ENCODE measurements at regions not wholly inside any gene's neighbourhood (a gene's known extent, or its start where the extent isn't known, plus 50 kb on each side); places are given as distances from the start of the nearest gene placed in this dataset.

DNA sequence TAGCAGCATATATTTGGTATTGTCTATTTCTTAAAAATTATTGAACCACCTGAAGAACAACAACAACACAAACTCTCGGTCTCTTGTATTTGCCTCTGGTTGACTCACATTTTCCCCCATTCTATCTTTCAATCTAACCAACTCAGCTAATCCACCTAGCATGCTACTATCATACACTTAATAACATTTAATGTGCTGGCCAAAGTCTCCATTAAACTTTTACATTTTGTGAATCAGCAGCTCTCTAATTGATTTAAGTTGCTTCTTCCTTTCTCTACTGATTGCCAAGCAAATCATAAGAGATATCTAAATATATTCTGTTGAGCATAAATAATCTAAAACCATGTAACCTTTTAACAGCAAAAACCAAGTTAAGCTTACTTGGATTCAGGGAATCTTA is 631.7 kb downstream of the IGSF11 start (continued):
- TF ChIP-seq ISL1 (CRISPR knock-in tag; IDR thresholded peaks at IDR 0.05), result peak; percentile 99
- no peak for TF ChIP-seq TOX (CRISPR knock-in tag; IDR thresholded peaks at IDR 0.05; ENCODE audit: borderline replicate concordance)
- 0 out of 2 replicates have a peak, but pooled peaks have one; percentile 39 for TF ChIP-seq ZFP3 (CRISPR knock-in tag; IDR thresholded peaks at IDR 0.05)
- peak; percentile 52; the same call in 1 of the 2 replicates for TF ChIP-seq GLIS3 (CRISPR knock-in tag; IDR thresholded peaks at IDR 0.05)
- TF ChIP-seq ZNF565 (CRISPR knock-in tag; conservative IDR thresholded peaks at IDR 0.05; ENCODE audit: low read depth), result no peak
- TF ChIP-seq POU6F1 (CRISPR knock-in tag; IDR thresholded peaks at IDR 0.05; ENCODE audit: borderline replicate concordance, low read depth), result no peak
- no peak for TF ChIP-seq ZFP30 (CRISPR knock-in tag; IDR thresholded peaks at IDR 0.05)
- no peak for TF ChIP-seq ESRRG (CRISPR knock-in tag; IDR thresholded peaks at IDR 0.05)
- TF ChIP-seq ZNF70 (CRISPR knock-in tag; IDR thresholded peaks at IDR 0.05), result no peak
- no peak for TF ChIP-seq TCF4 (CRISPR knock-in tag; IDR thresholded peaks at IDR 0.05; ENCODE audit: borderline replicate concordance)
- TF ChIP-seq PPARA (CRISPR knock-in tag; IDR thresholded peaks at IDR 0.05; ENCODE audit: borderline replicate concordance), result no peak
- TF ChIP-seq ZC3H10 (CRISPR knock-in tag; IDR thresholded peaks at IDR 0.05), result peak; percentile 82
- TF ChIP-seq, protein P1, sequence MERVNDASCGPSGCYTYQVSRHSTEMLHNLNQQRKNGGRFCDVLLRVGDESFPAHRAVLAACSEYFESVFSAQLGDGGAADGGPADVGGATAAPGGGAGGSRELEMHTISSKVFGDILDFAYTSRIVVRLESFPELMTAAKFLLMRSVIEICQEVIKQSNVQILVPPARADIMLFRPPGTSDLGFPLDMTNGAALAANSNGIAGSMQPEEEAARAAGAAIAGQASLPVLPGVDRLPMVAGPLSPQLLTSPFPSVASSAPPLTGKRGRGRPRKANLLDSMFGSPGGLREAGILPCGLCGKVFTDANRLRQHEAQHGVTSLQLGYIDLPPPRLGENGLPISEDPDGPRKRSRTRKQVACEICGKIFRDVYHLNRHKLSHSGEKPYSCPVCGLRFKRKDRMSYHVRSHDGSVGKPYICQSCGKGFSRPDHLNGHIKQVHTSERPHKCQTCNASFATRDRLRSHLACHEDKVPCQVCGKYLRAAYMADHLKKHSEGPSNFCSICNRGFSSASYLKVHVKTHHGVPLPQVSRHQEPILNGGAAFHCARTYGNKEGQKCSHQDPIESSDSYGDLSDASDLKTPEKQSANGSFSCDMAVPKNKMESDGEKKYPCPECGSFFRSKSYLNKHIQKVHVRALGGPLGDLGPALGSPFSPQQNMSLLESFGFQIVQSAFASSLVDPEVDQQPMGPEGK (CRISPR knock-in tag; IDR thresholded peaks at IDR 0.05; ENCODE audit: borderline replicate concordance), result peak; percentile 42; the same call in 1 of the 2 replicates
- no peak for TF ChIP-seq OSR1 (CRISPR knock-in tag; IDR thresholded peaks at IDR 0.05)

- no peak for ATAC-seq
- TF ChIP-seq RARB (CRISPR knock-in tag; IDR thresholded peaks at IDR 0.05), result no peak
- TF ChIP-seq PPARA (CRISPR knock-in tag; IDR thresholded peaks at IDR 0.05; ENCODE audit: borderline replicate concordance), result no peak
- TF ChIP-seq ZFP30 (CRISPR knock-in tag; IDR thresholded peaks at IDR 0.05), result no peak
- no peak for TF ChIP-seq ZFP3 (CRISPR knock-in tag; IDR thresholded peaks at IDR 0.05)
- no peak for TF ChIP-seq BACH2 (CRISPR knock-in tag; IDR thresholded peaks at IDR 0.05; ENCODE audit: borderline replicate concordance)
- no peak for TF ChIP-seq TOX (CRISPR knock-in tag; IDR thresholded peaks at IDR 0.05; ENCODE audit: borderline replicate concordance)
- TF ChIP-seq ARNTL (CRISPR knock-in tag; IDR thresholded peaks at IDR 0.05; ENCODE audit: borderline replicate concordance, low read depth), result no peak
- no peak for TF ChIP-seq TCF4 (CRISPR knock-in tag; IDR thresholded peaks at IDR 0.05; ENCODE audit: borderline replicate concordance)
- no peak for TF ChIP-seq TSHZ2 (CRISPR knock-in tag; IDR thresholded peaks at IDR 0.05)
- no peak for TF ChIP-seq CSDC2 (CRISPR knock-in tag; IDR thresholded peaks at IDR 0.05)
- TF ChIP-seq ESRRG (CRISPR knock-in tag; IDR thresholded peaks at IDR 0.05), result no peak
- TF ChIP-seq ZNF8 (CRISPR knock-in tag; IDR thresholded peaks at IDR 0.05), result no peak
- TF ChIP-seq CREB5 (CRISPR knock-in tag; IDR thresholded peaks at IDR 0.05; ENCODE audit: low read depth), result no peak
- no peak for TF ChIP-seq GLIS3 (CRISPR knock-in tag; IDR thresholded peaks at IDR 0.05)
- TF ChIP-seq ZC3H10 (CRISPR knock-in tag; IDR thresholded peaks at IDR 0.05), result no peak
- TF ChIP-seq ZNF70 (CRISPR knock-in tag; IDR thresholded peaks at IDR 0.05), result no peak
- no peak for TF ChIP-seq OSR1 (CRISPR knock-in tag; IDR thresholded peaks at IDR 0.05)
These were observed 628.1 kb downstream of the IGSF11 start for GRCh38 chr3:118406562-118406961.

GRCh38 chr3:118408431-118408830 is 626.2 kb downstream of the IGSF11 start:
- TF ChIP-seq ISL1 (CRISPR knock-in tag; IDR thresholded peaks at IDR 0.05) (peak; percentile 61; the same call in 1 of the 2 replicates), ZC3H10 (CRISPR knock-in tag; IDR thresholded peaks at IDR 0.05) (0 out of 2 replicates have a peak, but pooled peaks have one; percentile 30), BACH2 (CRISPR knock-in tag; IDR thresholded peaks at IDR 0.05; ENCODE audit: borderline replicate concordance) (no peak), ZNF8 (CRISPR knock-in tag; IDR thresholded peaks at IDR 0.05) (no peak), PPARA (CRISPR knock-in tag; IDR thresholded peaks at IDR 0.05; ENCODE audit: borderline replicate concordance) (no peak)
- no peak for ATAC-seq

All from SK-N-SH treated with all-trans-retinoic acid at 6 μM for 48 hours (cell line).